GM23338 (cell line): ENCODE measurements at regions not wholly inside any gene's neighbourhood (a gene's known extent, or its start where the extent isn't known, plus 50 kb on each side); places are given as distances from the start of the nearest gene placed in this dataset.
A peak's percentile ranks its signal among the peaks of the same experiment; 100 is the strongest.

Source experiments
- ATAC-seq: fragments of 200-7000 bp; cut with Tn5 transposase; 3 replicates; pipeline ENCODE4 v1.9.1; 2020
- DNase-seq: peaks from one replicate; pipeline ENCODE4 v3.0.0-alpha.2; 2015; ENCODE audit warnings: low spot score
- H2AFZ ChIP-seq: fragments of 200-600 bp; sonication (generic); 2 replicates; pipeline ENCODE4 v1.8.0; 2016; ENCODE audit warnings: antibody characterized with exemption, mild to moderate bottlenecking, moderate library complexity
- H3F3A ChIP-seq: fragments of 200-600 bp; sonication (generic); replicated peaks from 2 replicates; pipeline ENCODE4 v1.8.0; 2017; ENCODE audit warnings: antibody characterized with exemption, mixed run types, low read depth
- H3K27ac ChIP-seq: fragments of 200-600 bp; sonication (generic); 2 replicates; pipeline ENCODE4 v1.6.1; 2016; ENCODE audit warnings: low read depth
- H3K27me3 ChIP-seq: fragments of 200-600 bp; sonication (generic); 2 replicates; pipeline ENCODE4 v1.8.0; 2016; ENCODE audit warnings: mild to moderate bottlenecking, mixed run types, moderate library complexity; ENCODE audit not compliant: insufficient read depth
- H3K36me3 ChIP-seq: fragments of 200-600 bp; sonication (generic); 2 replicates; pipeline ENCODE4 v1.8.0; 2016; ENCODE audit warnings: mild to moderate bottlenecking; ENCODE audit not compliant: insufficient read depth
- H3K4me1 ChIP-seq: fragments of 200-600 bp; sonication (generic); 2 replicates; pipeline ENCODE4 v1.8.0; 2016; ENCODE audit warnings: mild to moderate bottlenecking, moderate library complexity; ENCODE audit not compliant: insufficient read depth
- H3K4me2 ChIP-seq: fragments of 200-600 bp; sonication (generic); 2 replicates; pipeline ENCODE4 v1.7.1; 2017; ENCODE audit warnings: mixed run types
- H3K4me3 ChIP-seq: fragments of 200-600 bp; sonication (generic); 2 replicates; pipeline ENCODE4 v1.6.1; 2016; ENCODE audit warnings: mixed run types
- H3K79me2 ChIP-seq: fragments of 200-600 bp; sonication (generic); replicated peaks from 2 replicates; pipeline ENCODE4 v1.8.0; 2017; ENCODE audit warnings: mild to moderate bottlenecking; ENCODE audit not compliant: insufficient read depth
- H3K9me2 ChIP-seq: fragments of 200-600 bp; sonication (generic); 2 replicates; pipeline ENCODE4 v1.8.0; 2017; ENCODE audit not compliant: insufficient read depth
- H4K20me1 ChIP-seq: fragments of 200-600 bp; sonication (generic); replicated peaks from 2 replicates; pipeline ENCODE4 v1.8.0; 2017; ENCODE audit warnings: mild to moderate bottlenecking; ENCODE audit not compliant: insufficient read depth
- H3K27ac Mint-ChIP-seq: 2 replicates; pipeline ENCODE4 v1.8.0; 2020; ENCODE audit warnings: inconsistent platforms, mild to moderate bottlenecking, moderate library complexity, mixed read lengths
- H3K27me3 Mint-ChIP-seq: 3 replicates; pipeline ENCODE4 v1.8.0; 2022; ENCODE audit warnings: low read depth, mild to moderate bottlenecking, moderate library complexity, mixed read lengths, inconsistent platforms; ENCODE audit not compliant: insufficient read depth, poor library complexity
- H3K36me3 Mint-ChIP-seq: 3 replicates; pipeline ENCODE4 v1.8.0; 2021; ENCODE audit warnings: low read depth, mild to moderate bottlenecking, inconsistent platforms, moderate library complexity, mixed read lengths
- H3K4me1 Mint-ChIP-seq: 3 replicates; pipeline ENCODE4 v1.8.0; 2020; ENCODE audit warnings: mild to moderate bottlenecking, inconsistent platforms, mixed read lengths
- H3K4me3 Mint-ChIP-seq: 3 replicates; pipeline ENCODE4 v1.8.0; 2021; ENCODE audit warnings: moderate library complexity, mild to moderate bottlenecking, inconsistent platforms, mixed read lengths
- H3K9me3 Mint-ChIP-seq: 3 replicates; pipeline ENCODE4 v1.8.0; 2020; ENCODE audit warnings: moderate library complexity, mild to moderate bottlenecking, inconsistent platforms, mixed read lengths
- CREB1 ChIP-seq: fragments of 250-450 bp; sonication (Bioruptor Pico); IDR thresholded peaks from 2 replicates; pipeline ENCODE4 v1.5.0; 2020; ENCODE audit warnings: low read depth, mild to moderate bottlenecking, moderate library complexity
- EZH2 ChIP-seq: fragments of 200-600 bp; sonication (generic); IDR thresholded peaks from one replicate; pipeline ENCODE4 v1.8.0; 2017; ENCODE audit warnings: antibody characterized with exemption, mild to moderate bottlenecking, low read depth; ENCODE audit not compliant: unreplicated experiment
- EZH2phosphoT487 ChIP-seq: fragments of 200-600 bp; sonication (generic); IDR thresholded peaks from one replicate; pipeline ENCODE4 v1.8.1; 2018; ENCODE audit warnings: antibody characterized with exemption; ENCODE audit not compliant: unreplicated experiment
- JUNB ChIP-seq: IDR thresholded peaks from one replicate; pipeline ENCODE4 v1.6.1; 2016; ENCODE audit warnings: antibody characterized with exemption; ENCODE audit not compliant: unreplicated experiment
- NANOG ChIP-seq: IDR thresholded peaks from 2 replicates; pipeline ENCODE4 v1.6.1; 2016; ENCODE audit warnings: antibody characterized with exemption, borderline replicate concordance
- STAT1 ChIP-seq: IDR thresholded peaks from one replicate; pipeline ENCODE4 v1.6.1; 2016; ENCODE audit warnings: antibody characterized with exemption; ENCODE audit not compliant: unreplicated experiment
- TF ChIP-seq, protein P1 (sequence below): IDR thresholded peaks from one replicate; pipeline ENCODE4 v1.6.1; 2018; ENCODE audit warnings: antibody characterized with exemption; ENCODE audit not compliant: unreplicated experiment
- TF ChIP-seq, protein P2 (sequence below), 2 experiments: fragments of 200-600 bp in 1 of 2; sonication (generic) in 1 of 2; conservative IDR thresholded peaks; 2 replicates each; pipeline versions ENCODE4 v1.5.1 to v1.6.1; 2016 to 2017; ENCODE audit warnings: antibody characterized with exemption in 2 of 2, low read depth in 2 of 2, mild to moderate bottlenecking in 2 of 2, moderate library complexity in 1 of 2

DNA sequence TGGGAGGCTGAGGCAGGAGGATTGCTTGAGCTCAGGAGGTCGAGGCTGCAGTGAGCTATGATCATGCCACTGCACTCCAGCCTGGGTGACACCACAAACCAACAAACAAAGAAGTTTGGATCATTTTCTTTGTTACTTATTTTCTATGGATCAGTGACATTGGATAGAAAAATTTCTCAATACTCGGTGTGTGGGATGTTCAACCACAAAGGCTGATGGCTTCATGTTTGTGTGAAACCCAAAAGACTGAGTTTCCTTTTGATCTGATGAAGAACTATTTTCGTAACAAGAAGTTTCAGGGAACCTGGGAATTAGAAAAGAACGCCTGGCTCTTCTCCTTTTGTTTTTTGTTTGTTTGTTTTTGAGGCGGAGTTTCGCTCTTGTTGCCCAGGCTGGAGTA, 104.0 kb downstream of the HOXA1 start (continued):
- TF ChIP-seq, protein P1, sequence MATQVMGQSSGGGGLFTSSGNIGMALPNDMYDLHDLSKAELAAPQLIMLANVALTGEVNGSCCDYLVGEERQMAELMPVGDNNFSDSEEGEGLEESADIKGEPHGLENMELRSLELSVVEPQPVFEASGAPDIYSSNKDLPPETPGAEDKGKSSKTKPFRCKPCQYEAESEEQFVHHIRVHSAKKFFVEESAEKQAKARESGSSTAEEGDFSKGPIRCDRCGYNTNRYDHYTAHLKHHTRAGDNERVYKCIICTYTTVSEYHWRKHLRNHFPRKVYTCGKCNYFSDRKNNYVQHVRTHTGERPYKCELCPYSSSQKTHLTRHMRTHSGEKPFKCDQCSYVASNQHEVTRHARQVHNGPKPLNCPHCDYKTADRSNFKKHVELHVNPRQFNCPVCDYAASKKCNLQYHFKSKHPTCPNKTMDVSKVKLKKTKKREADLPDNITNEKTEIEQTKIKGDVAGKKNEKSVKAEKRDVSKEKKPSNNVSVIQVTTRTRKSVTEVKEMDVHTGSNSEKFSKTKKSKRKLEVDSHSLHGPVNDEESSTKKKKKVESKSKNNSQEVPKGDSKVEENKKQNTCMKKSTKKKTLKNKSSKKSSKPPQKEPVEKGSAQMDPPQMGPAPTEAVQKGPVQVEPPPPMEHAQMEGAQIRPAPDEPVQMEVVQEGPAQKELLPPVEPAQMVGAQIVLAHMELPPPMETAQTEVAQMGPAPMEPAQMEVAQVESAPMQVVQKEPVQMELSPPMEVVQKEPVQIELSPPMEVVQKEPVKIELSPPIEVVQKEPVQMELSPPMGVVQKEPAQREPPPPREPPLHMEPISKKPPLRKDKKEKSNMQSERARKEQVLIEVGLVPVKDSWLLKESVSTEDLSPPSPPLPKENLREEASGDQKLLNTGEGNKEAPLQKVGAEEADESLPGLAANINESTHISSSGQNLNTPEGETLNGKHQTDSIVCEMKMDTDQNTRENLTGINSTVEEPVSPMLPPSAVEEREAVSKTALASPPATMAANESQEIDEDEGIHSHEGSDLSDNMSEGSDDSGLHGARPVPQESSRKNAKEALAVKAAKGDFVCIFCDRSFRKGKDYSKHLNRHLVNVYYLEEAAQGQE, result no peak
- TF ChIP-seq EZH2phosphoT487 (no peak), JUNB (no peak), STAT1 (no peak), EZH2 (no peak), CREB1 (CRISPR knock-in tag) (no peak)
- TF ChIP-seq, protein P2, sequence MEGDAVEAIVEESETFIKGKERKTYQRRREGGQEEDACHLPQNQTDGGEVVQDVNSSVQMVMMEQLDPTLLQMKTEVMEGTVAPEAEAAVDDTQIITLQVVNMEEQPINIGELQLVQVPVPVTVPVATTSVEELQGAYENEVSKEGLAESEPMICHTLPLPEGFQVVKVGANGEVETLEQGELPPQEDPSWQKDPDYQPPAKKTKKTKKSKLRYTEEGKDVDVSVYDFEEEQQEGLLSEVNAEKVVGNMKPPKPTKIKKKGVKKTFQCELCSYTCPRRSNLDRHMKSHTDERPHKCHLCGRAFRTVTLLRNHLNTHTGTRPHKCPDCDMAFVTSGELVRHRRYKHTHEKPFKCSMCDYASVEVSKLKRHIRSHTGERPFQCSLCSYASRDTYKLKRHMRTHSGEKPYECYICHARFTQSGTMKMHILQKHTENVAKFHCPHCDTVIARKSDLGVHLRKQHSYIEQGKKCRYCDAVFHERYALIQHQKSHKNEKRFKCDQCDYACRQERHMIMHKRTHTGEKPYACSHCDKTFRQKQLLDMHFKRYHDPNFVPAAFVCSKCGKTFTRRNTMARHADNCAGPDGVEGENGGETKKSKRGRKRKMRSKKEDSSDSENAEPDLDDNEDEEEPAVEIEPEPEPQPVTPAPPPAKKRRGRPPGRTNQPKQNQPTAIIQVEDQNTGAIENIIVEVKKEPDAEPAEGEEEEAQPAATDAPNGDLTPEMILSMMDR (conservative IDR thresholded peaks at IDR 0.05; ENCODE audit: low read depth in 2 of 2), result no peak

DNA sequence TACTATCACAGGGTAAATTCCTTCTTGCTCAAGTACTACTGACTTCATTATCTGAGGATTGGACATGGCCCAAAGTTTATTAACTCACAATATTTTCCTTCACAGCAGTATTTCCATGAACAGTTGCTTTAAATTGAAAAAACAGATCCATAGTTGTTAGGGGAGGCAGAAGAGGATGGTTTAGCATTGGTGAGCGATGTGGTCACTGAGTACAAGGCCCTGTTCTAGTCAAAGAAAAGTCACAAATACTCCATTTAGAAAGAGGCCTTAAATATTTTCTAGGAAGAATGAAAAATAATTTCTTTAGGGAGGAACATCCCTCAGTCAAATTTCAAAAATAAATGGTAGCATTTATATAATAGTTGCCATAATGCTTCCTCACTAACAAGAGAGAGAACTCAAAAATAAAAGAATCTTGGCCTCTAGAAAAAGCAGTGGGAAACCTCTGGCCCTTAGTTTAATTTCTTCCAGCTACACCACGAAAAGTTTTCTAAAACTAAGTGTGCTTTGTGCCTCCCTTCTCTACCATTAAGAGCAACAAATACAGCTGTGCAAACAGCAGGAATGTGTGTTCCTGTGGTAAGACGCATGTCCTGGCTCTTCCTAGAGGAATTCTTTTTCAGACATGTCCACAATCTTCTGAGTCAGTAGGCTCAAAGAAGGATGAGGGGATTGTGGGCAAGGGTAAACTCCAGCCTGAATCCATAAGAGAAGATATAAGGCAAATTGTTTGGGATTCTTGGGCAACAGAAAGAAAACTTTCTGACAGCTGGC, 105.7 kb downstream of the HOXA1 start:
- ATAC-seq (no peak), DNase-seq (no peak)
- TF ChIP-seq, protein P2 (conservative IDR thresholded peaks at IDR 0.05; ENCODE audit: low read depth in 2 of 2), result no peak
- no peak for TF ChIP-seq NANOG
- Histone ChIP-seq H3K9me2 (no peaks in the 10 kb centered on the region), H2AFZ (0 out of 2 replicates have a peak overlapping the region, but pooled peaks have one; percentile 56), H4K20me1 (0 out of 2 replicates have a peak, but pooled peaks cover 3% of the 10 kb centered on the region), H3K27ac (no peak overlapping the region), H3K27me3 (peaks cover 28% of the 10 kb centered on the region), H3K4me1 (peaks cover 5% of the 10 kb centered on the region; the same call in 1 of the 2 replicates), H3K36me3 (no peaks in the 10 kb centered on the region), H3K4me2 (no peak overlapping the region), H3F3A (no peaks in the 10 kb centered on the region), H3K4me3 (no peak overlapping the region), H3K79me2 (no peaks in the 10 kb centered on the region)
- Mint-ChIP-seq H3K27me3 (peaks cover 28% of the 10 kb centered on the region), H3K4me1 (peaks cover 8% of the 10 kb centered on the region), H3K36me3 (no peaks in the 10 kb centered on the region), H3K4me3 (no peak overlapping the region), H3K27ac (no peak overlapping the region), H3K9me3 (no peaks in the 10 kb centered on the region; the same call in 2 of the 3 replicates)
